Ascending aorta (tissue), 2 donors: ENCODE measurements at regions not wholly inside any gene's neighbourhood (a gene's known extent, or its start where the extent isn't known, plus 50 kb on each side); places are given as distances from the start of the nearest gene placed in this dataset.
A peak's percentile ranks its signal among the peaks of the same experiment; 100 is the strongest.
"Not testable (repeated sequence)": the region's sequence is repeated elsewhere in the genome, so short reads cannot be mapped to it uniquely, and the experiment has no call there.

Experiments used
- DNase-seq, 2 donors: peaks; one replicate each; pipeline ENCODE4 v3.0.0-alpha.2; 2019; ENCODE audit warnings: low spot score in 2 of 2
- H3K27ac ChIP-seq, 2 donors: fragments of 200-600 bp; sonication (generic); one replicate each; pipeline ENCODE4 v1.5.1; 2016 to 2017; ENCODE audit warnings: mild to moderate bottlenecking in 1 of 2
- H3K27me3 ChIP-seq: fragments of 200-600 bp; sonication (generic); one replicate; pipeline ENCODE4 v1.5.1; 2017
- H3K36me3 ChIP-seq, 2 donors: fragments of 200-600 bp; sonication (generic); one replicate each; pipeline ENCODE4 v1.5.1; 2016
- H3K4me1 ChIP-seq, 2 donors: fragments of 200-600 bp; sonication (generic); one replicate each; pipeline ENCODE4 v1.5.1; 2016 to 2017; ENCODE audit warnings: mild to moderate bottlenecking in 1 of 2
- H3K4me3 ChIP-seq, 2 donors: fragments of 200-600 bp; sonication (generic); one replicate each; pipeline ENCODE4 v1.5.1; 2016 to 2017; ENCODE audit warnings: mild to moderate bottlenecking in 1 of 2
- H3K9me3 ChIP-seq, 2 donors: fragments of 200-600 bp; sonication (generic); one replicate each; pipeline ENCODE4 v1.5.1; 2016
- intact Hi-C: fragments of 100-400 bp; cut with DNase I; formaldehyde crosslinking; loops from one replicate; pipeline ENCODE4 v1.15.1; 2023

GRCh38 chr7:73201264-73201663, 107.4 kb downstream of the NSUN5 start:
- peak in 1 of 2 donors; percentile 57 for DNase-seq
- H3K4me1 ChIP-seq, H3K27me3 ChIP-seq, H3K4me3 ChIP-seq, intact Hi-C loops, H3K36me3 ChIP-seq, H3K9me3 ChIP-seq: not testable (repeated sequence)
- peak overlapping the region; percentile 62 to 90 for H3K27ac ChIP-seq

GRCh38 chr7:73200518-73201099, 108.0 kb downstream of the NSUN5 start:
- H3K36me3 ChIP-seq, H3K9me3 ChIP-seq, H3K27ac ChIP-seq, DNase-seq, H3K4me1 ChIP-seq, intact Hi-C loops, H3K27me3 ChIP-seq, H3K4me3 ChIP-seq: not testable (repeated sequence)

DNA sequence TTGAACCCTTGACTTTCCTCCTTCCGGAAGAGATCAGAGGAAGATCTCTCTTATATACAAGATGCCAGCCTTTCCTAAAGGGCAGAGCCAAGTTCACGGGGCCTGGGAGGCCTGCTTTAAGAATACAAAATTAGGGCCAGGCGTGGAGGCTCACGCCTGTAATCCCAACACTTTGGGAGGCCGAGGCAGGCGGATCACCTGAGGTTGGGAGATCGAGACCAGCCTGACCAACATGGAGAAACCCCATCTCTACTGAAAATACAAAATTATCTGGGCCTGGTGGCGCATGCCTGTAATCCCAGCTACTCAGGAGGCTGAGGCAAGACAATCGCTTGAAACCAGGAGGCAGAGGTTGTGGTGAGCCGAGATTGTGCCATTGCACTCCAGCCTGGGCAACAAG, 108.2 kb upstream of the SPDYE9 start:
- H3K27me3 ChIP-seq, intact Hi-C loops, H3K27ac ChIP-seq, H3K36me3 ChIP-seq, H3K4me1 ChIP-seq, H3K4me3 ChIP-seq, H3K9me3 ChIP-seq: not testable (repeated sequence)
- DNase-seq, result peak in 1 of 2 donors; percentile 16

- H3K9me3 ChIP-seq, H3K4me1 ChIP-seq, DNase-seq, H3K27me3 ChIP-seq, intact Hi-C loops, H3K4me3 ChIP-seq, H3K27ac ChIP-seq, H3K36me3 ChIP-seq: not testable (repeated sequence)
Observed at GRCh38 chr7:73190483-73191155, 104.8 kb upstream of the SPDYE9 start.

GRCh38 chr7:73188287-73188686, 102.4 kb upstream of the SPDYE9 start:
- H3K27ac ChIP-seq, H3K27me3 ChIP-seq, H3K4me3 ChIP-seq, intact Hi-C loops, H3K9me3 ChIP-seq, H3K36me3 ChIP-seq, H3K4me1 ChIP-seq: not testable (repeated sequence)
- DNase-seq, result peak in 1 of 2 donors; percentile 45

DNA sequence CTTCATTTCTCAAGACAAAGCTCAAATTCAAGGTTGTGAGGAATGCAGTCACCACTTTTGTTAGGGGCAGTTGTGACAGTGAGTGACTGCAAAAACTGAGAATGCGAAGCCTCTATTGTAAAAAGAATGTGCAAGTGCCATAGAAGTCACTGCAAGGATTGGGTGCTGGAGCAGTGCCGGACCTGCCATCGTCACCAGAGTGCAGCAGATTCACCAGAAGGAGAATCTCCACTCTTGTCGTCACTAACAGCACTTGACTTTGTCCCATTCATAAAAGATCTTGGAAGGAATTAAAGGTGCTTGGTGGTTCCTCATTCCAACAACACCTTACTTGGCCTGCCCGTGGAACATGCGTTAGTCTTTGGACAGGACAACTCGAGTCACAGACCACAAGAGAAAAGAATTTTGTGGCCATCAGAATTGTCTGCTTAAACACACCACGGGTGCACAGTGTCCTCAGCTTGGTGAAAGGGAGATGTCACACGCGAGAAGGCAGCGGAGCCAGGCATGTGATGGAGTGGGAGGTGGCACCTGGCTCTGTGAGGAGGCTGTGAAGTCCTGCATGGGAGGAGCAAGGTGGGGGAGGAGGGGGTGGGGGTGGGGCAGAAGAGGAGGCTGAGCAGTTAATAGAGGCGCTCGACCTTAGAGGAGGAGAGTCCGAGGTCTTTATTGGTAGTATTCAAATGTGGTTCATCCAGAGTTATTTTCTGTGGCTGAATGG, 100.9 kb upstream of the SPDYE9 start:
- intact Hi-C loops, H3K9me3 ChIP-seq, DNase-seq: not testable (repeated sequence)

GRCh38 chr7:73176813-73177212, 91.0 kb upstream of the SPDYE9 start:
- H3K27ac ChIP-seq, H3K4me1 ChIP-seq, DNase-seq, H3K4me3 ChIP-seq, H3K9me3 ChIP-seq, H3K36me3 ChIP-seq, intact Hi-C loops, H3K27me3 ChIP-seq: not testable (repeated sequence)

More for the DNA sequence above, 100.9 kb upstream of the SPDYE9 start:
- H3K27ac ChIP-seq, H3K27me3 ChIP-seq, H3K4me3 ChIP-seq, H3K36me3 ChIP-seq, H3K4me1 ChIP-seq: not testable (repeated sequence)

DNA sequence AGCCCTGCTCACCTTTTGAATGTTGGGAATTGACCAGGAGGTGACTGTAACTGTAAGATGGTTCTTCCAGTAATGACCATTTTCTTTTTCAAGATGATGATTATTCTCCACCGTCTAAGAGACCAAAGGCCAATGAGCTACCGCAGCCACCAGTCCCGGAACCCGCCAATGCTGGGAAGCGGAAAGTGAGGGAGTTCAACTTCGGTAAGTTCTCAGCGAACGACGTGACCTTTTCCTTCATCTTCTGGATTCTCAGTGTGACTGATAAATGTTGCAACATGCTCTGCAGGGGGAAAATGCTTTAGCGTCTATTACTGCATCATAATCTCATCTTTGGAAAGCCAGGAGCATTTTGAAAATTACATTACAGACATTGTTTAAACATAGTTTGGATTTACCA, 89.5 kb upstream of the SPDYE9 start:
- H3K36me3 ChIP-seq, DNase-seq, H3K27ac ChIP-seq, H3K9me3 ChIP-seq, H3K4me3 ChIP-seq, intact Hi-C loops, H3K4me1 ChIP-seq, H3K27me3 ChIP-seq: not testable (repeated sequence)

- H3K27me3 ChIP-seq, H3K4me3 ChIP-seq, intact Hi-C loops, H3K27ac ChIP-seq, H3K4me1 ChIP-seq, H3K36me3 ChIP-seq, H3K9me3 ChIP-seq: not testable (repeated sequence)
- peak in 1 of 2 donors; percentile 35 for DNase-seq
Observed at GRCh38 chr7:73170902-73171301, 85.1 kb upstream of the SPDYE9 start.

- intact Hi-C loops, H3K27me3 ChIP-seq, H3K4me1 ChIP-seq, H3K9me3 ChIP-seq, H3K36me3 ChIP-seq, H3K4me3 ChIP-seq, H3K27ac ChIP-seq: not testable (repeated sequence)
- DNase-seq, result peak in 1 of 2 donors; percentile 9
Observed at GRCh38 chr7:73170415-73170814, 84.6 kb upstream of the SPDYE9 start.

- H3K4me1 ChIP-seq, H3K36me3 ChIP-seq, DNase-seq, H3K27ac ChIP-seq, H3K9me3 ChIP-seq, intact Hi-C loops, H3K27me3 ChIP-seq, H3K4me3 ChIP-seq: not testable (repeated sequence)
Observed at GRCh38 chr7:73166152-73166551, 80.3 kb upstream of the SPDYE9 start.

DNA sequence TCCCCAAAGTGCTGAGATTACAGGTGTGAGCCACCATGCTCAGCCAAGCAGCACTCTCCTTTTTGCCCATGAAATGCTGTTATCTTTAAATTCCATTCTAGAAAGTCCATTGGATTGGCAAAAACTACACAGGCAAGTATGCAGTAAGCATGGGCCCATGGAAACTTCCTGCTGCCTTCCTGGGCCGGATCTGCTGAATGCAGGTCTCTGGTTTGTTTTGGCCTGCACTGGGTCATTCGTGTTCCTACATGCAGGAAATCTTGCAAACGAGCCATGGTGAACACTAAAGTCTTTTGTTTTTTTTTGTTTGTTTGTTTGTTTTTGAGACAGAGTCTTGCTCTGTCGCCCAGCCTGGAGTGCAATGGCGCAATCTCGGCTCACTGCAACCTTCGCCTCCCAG, 76.8 kb upstream of the SPDYE9 start:
- H3K4me1 ChIP-seq, H3K27me3 ChIP-seq, intact Hi-C loops: not testable (repeated sequence)

DNA sequence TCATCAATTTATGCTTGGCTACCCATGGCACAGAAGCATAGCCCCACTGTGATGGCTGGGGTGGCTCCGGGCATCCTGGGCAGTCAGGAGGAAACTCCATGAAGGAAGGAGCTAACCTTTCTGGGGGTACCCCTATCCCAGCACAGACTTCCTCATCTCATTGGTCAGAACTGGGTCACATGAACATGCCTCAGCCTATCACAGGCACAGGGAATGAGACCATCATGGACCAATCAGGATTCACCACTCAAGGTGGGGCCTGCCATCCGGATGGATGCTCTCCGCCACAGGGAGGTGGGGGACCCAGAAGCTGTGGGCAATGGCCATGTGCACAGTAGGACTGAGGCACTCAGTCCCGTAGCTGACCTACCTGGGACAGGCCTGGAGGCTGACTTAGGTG, 75.9 kb upstream of the SPDYE9 start:
- intact Hi-C loops, H3K36me3 ChIP-seq, H3K4me1 ChIP-seq, H3K27me3 ChIP-seq, H3K9me3 ChIP-seq, H3K4me3 ChIP-seq, H3K27ac ChIP-seq, DNase-seq: not testable (repeated sequence)

More for the DNA sequence above, 76.8 kb upstream of the SPDYE9 start:
- not testable (repeated sequence) for H3K36me3 ChIP-seq, DNase-seq, H3K27ac ChIP-seq, H3K9me3 ChIP-seq, H3K4me3 ChIP-seq

DNA sequence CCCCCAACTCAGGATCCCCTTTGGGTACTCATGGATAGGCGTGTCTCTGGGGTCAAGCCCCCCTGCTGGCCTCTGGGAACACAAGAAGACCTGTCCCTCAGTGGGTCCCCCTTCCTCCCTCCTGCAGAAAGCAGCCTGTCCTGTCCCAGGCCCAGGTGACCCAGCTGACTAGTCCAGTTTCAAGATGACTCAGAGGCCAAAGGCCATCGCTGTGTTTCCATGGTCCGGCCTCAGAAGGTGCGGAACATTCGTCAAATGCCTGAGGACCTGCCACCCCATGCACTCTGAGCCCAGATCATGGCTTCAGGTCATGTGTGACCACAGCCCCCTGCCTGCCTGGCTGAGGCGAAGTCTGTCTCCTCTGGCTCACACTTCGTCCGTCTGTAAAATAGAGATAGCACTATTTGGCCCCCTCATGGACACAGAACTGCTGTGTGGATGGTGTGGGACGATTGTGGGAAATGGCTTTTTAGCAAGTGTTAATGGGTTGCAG, 71.4 kb upstream of the SPDYE9 start:
- DNase-seq, H3K27ac ChIP-seq, H3K27me3 ChIP-seq, H3K36me3 ChIP-seq, H3K4me3 ChIP-seq, H3K4me1 ChIP-seq, intact Hi-C loops, H3K9me3 ChIP-seq: not testable (repeated sequence)
